Prostate gland (tissue), 2 donors: ENCODE measurements at regions not wholly inside any gene's neighbourhood (a gene's known extent, or its start where the extent isn't known, plus 50 kb on each side); places are given as distances from the start of the nearest gene placed in this dataset.

Experiments used
- DNase-seq: peaks from one replicate; pipeline ENCODE4 v3.0.0-alpha.2; 2019; ENCODE audit warnings: low spot score
- H3K27ac ChIP-seq, 2 donors: fragments of 200-600 bp; sonication (generic); 2 replicates each; pipeline ENCODE4 v1.5.1; 2017 to 2019
- H3K27me3 ChIP-seq: fragments of 200-600 bp; sonication (generic); replicated peaks from 2 replicates; pipeline ENCODE4 v1.5.1; 2019; ENCODE audit not compliant: insufficient read depth
- H3K36me3 ChIP-seq, 2 donors: fragments of 200-600 bp; sonication (generic); 1 replicate in 1 of 2; 2 replicates in 1 of 2; pipeline versions ENCODE4 v1.5.1 to v1.8.1; 2017 to 2019
- H3K4me1 ChIP-seq: fragments of 200-600 bp; sonication (generic); replicated peaks from 2 replicates; pipeline ENCODE4 v1.5.1; 2019
- H3K4me3 ChIP-seq, 2 donors: fragments of 200-600 bp; sonication (generic); 2 replicates each; pipeline ENCODE4 v1.5.1; 2017 to 2019
- H3K9me3 ChIP-seq: fragments of 200-600 bp; sonication (generic); 2 replicates; pipeline ENCODE4 v1.5.1; 2017
- CTCF ChIP-seq, 4 experiments: fragments of 200-600 bp in 2 of 4; fragments of 450-650 bp in 2 of 4; sonication (generic) in 2 of 4; IDR thresholded peaks; 1 replicate in 3 of 4; 2 replicates in 1 of 4; pipeline ENCODE4 v1.5.1; 2016 to 2019; ENCODE audit warnings: antibody characterized with exemption in 4 of 4, mild to moderate bottlenecking in 2 of 4, moderate library complexity in 2 of 4
- POLR2A ChIP-seq: fragments of 450-650 bp; IDR thresholded peaks from one replicate; pipeline ENCODE4 v1.6.1; 2016; ENCODE audit warnings: antibody characterized with exemption, mild to moderate bottlenecking
- POLR2AphosphoS5 ChIP-seq: sonication (generic); formaldehyde crosslinking; IDR thresholded peaks from one replicate; pipeline ENCODE4 v1.6.1; 2017; ENCODE audit warnings: antibody characterized with exemption
- whole genome bisulfite sequencing: methylation state at CpG from one replicate; pipeline ENCODE4 v1.1.5; 2018; 5-methylcytosine and 5-hydroxymethylcytosine counted together
- intact Hi-C: fragments of 100-400 bp; cut with DNase I; formaldehyde crosslinking; loops from one replicate; pipeline ENCODE4 v1.14.2; 2022

GRCh38 chr10:59090817-59091622 is 85.4 kb upstream of the PHYHIPL start:
- no peak for DNase-seq
- no peak for TF ChIP-seq CTCF (IDR thresholded peaks at IDR 0.05)
- H3K9me3 ChIP-seq: no peaks in the 10 kb centered on the region
- no peaks in the 10 kb centered on the region for H3K4me1 ChIP-seq
- 66% methylated on average over 3 of the region's 3 CpGs for WGBS
- intact Hi-C loops: loop anchor here (10.0 kb wide), 2 partner anchors 96 to 136 kb away; no protein-coding TSS in a partner anchor
- H3K4me3 ChIP-seq: no peak overlapping the region
- H3K36me3 ChIP-seq: no peaks in the 10 kb centered on the region
- H3K27me3 ChIP-seq: no peaks in the 10 kb centered on the region
- no peak overlapping the region for H3K27ac ChIP-seq

GRCh38 chr10:59093461-59093860 is 83.0 kb upstream of the PHYHIPL start:
- intact Hi-C loops: loop anchor here (10.0 kb wide), 2 partner anchors 99 to 139 kb away; no protein-coding TSS in a partner anchor
- 95% methylated on average over 2 of the region's 2 CpGs for WGBS
- Histone ChIP-seq H3K4me3 (no peak overlapping the region), H3K4me1 (no peaks in the 10 kb centered on the region), H3K27me3 (no peaks in the 10 kb centered on the region), H3K27ac (no peak overlapping the region), H3K36me3 (no peaks in the 10 kb centered on the region), H3K9me3 (no peaks in the 10 kb centered on the region)
- DNase-seq: no peak
- TF ChIP-seq CTCF (IDR thresholded peaks at IDR 0.05) (no peak), POLR2AphosphoS5 (no peak), POLR2A (no peak)

- WGBS: 98% methylated on average over 2 of the region's 2 CpGs
These were observed 79.8 kb upstream of the PHYHIPL start for GRCh38 chr10:59096631-59097030.

GRCh38 chr10:59098387-59098786 is 78.1 kb upstream of the PHYHIPL start:
- intact Hi-C loops: loop anchor here (10.0 kb wide), 2 partner anchors 104 to 144 kb away; no protein-coding TSS in a partner anchor
- H3K27ac ChIP-seq: no peak overlapping the region

More at GRCh38 chr10:59096631-59097030, 79.8 kb upstream of the PHYHIPL start:
- intact Hi-C loops: loop anchor here (10.0 kb wide), 2 partner anchors 102 to 142 kb away; no protein-coding TSS in a partner anchor
- H3K4me1 ChIP-seq: no peaks in the 10 kb centered on the region
- no peaks in the 10 kb centered on the region for H3K27me3 ChIP-seq
- H3K4me3 ChIP-seq: no peak overlapping the region
- no peak for DNase-seq
- no peak for TF ChIP-seq POLR2AphosphoS5
- TF ChIP-seq POLR2A: no peak
- no peak for TF ChIP-seq CTCF (IDR thresholded peaks at IDR 0.05)
- H3K9me3 ChIP-seq: no peaks in the 10 kb centered on the region
- H3K27ac ChIP-seq: no peak overlapping the region
- no peaks in the 10 kb centered on the region for H3K36me3 ChIP-seq

More at GRCh38 chr10:59098387-59098786, 78.1 kb upstream of the PHYHIPL start:
- Histone ChIP-seq H3K9me3 (no peaks in the 10 kb centered on the region), H3K4me3 (no peak overlapping the region), H3K27me3 (no peaks in the 10 kb centered on the region), H3K4me1 (no peaks in the 10 kb centered on the region), H3K36me3 (no peaks in the 10 kb centered on the region)
- TF ChIP-seq CTCF (IDR thresholded peaks at IDR 0.05): no peak
- DNase-seq: no peak
